ENCODE measurements at regions not wholly inside any gene's neighbourhood (a gene's known extent, or its start where the extent isn't known, plus 50 kb on each side); places are given as distances from the start of the nearest gene placed in this dataset.

DNA sequence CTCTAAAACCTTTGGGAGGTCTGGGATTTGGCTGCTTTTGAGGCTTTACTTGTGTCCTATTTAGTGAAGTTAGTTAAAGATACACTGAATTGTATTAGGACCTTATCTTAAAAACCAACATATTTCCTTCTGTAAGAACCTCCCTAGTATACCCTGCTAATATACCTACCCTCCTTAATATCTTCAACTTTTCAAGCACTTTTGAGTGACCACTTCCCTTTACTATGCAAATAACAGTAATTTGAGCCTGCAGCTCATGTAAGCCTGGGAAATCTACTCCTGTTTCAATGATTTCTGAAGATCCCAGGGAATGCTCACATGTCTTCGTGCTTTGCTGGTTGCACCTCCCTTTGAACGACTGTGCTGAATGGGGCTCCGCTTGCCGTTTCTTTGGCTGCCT, 358.5 kb downstream of the YTHDC2 start:
- Histone ChIP-seq H3K79me2 (ENCODE audit: insufficient read depth, low read length) (no peaks in the 10 kb centered on the region), H3K27ac (ENCODE audit: low read depth, low read length, poor library complexity, severe bottlenecking) (no peak overlapping the region), H3K36me3 (ENCODE audit: insufficient read depth, low read length) (no peaks in the 10 kb centered on the region), H4K20me1 (ENCODE audit: insufficient read depth, low read length) (no peaks in the 10 kb centered on the region), H3K4me2 (ENCODE audit: low read length) (no peak overlapping the region), H3K9me2 (ENCODE audit: low read depth, low read length) (no peaks in the 10 kb centered on the region), H3K9me3 (ENCODE audit: low read length) (no peaks in the 10 kb centered on the region), H3K4me3 (ENCODE audit: low read depth, low read length, poor library complexity, severe bottlenecking) (no peak overlapping the region), H3K4me1 (ENCODE audit: insufficient read depth, low read length, severe bottlenecking) (no peaks in the 10 kb centered on the region), H2AFZ (ENCODE audit: low read length) (no peak overlapping the region), H3K9ac (ENCODE audit: low read length) (no peak overlapping the region), H3K27me3 (ENCODE audit: insufficient read depth, low read length) (no peaks in the 10 kb centered on the region), H3F3A (ENCODE audit: insufficient read depth, low read length) (no peaks in the 10 kb centered on the region)
- no peak for TF ChIP-seq EZH2 (IDR thresholded peaks at IDR 0.05; ENCODE audit: borderline replicate concordance, low read length)
- no peak for TF ChIP-seq CTCF (IDR thresholded peaks at IDR 0.05; ENCODE audit: low read length)

- H3K79me2 ChIP-seq (ENCODE audit: insufficient read depth, low read length), result no peaks in the 10 kb centered on the region
- H3K4me2 ChIP-seq (ENCODE audit: low read length), result no peak overlapping the region
- H3K9ac ChIP-seq (ENCODE audit: low read length), result no peak overlapping the region
- H3F3A ChIP-seq (ENCODE audit: insufficient read depth, low read length), result no peaks in the 10 kb centered on the region
- no peaks in the 10 kb centered on the region for H3K9me2 ChIP-seq (ENCODE audit: low read depth, low read length)
- no peak overlapping the region for H3K27ac ChIP-seq (ENCODE audit: low read depth, low read length, poor library complexity, severe bottlenecking)
- TF ChIP-seq EZH2 (IDR thresholded peaks at IDR 0.05; ENCODE audit: borderline replicate concordance, low read length) (no peak), CTCF (IDR thresholded peaks at IDR 0.05; ENCODE audit: low read length) (no peak)
- no peak overlapping the region for H3K4me3 ChIP-seq (ENCODE audit: low read depth, low read length, poor library complexity, severe bottlenecking)
- no peaks in the 10 kb centered on the region for H3K4me1 ChIP-seq (ENCODE audit: insufficient read depth, low read length, severe bottlenecking)
- H3K9me3 ChIP-seq (ENCODE audit: low read length), result no peaks in the 10 kb centered on the region
- H3K36me3 ChIP-seq (ENCODE audit: insufficient read depth, low read length), result no peaks in the 10 kb centered on the region
- no peaks in the 10 kb centered on the region for H3K27me3 ChIP-seq (ENCODE audit: insufficient read depth, low read length)
- no peak overlapping the region for H2AFZ ChIP-seq (ENCODE audit: low read length)
- H4K20me1 ChIP-seq (ENCODE audit: insufficient read depth, low read length), result no peaks in the 10 kb centered on the region
Observed at GRCh38 chr5:113875096-113875495, 361.6 kb downstream of the YTHDC2 start.

- no peak for TF ChIP-seq EZH2 (IDR thresholded peaks at IDR 0.05; ENCODE audit: borderline replicate concordance, low read length)
- Histone ChIP-seq H2AFZ (ENCODE audit: low read length) (no peak overlapping the region), H3F3A (ENCODE audit: insufficient read depth, low read length) (no peaks in the 10 kb centered on the region), H3K36me3 (ENCODE audit: insufficient read depth, low read length) (no peaks in the 10 kb centered on the region), H3K4me2 (ENCODE audit: low read length) (no peak overlapping the region), H3K27ac (ENCODE audit: low read depth, low read length, poor library complexity, severe bottlenecking) (no peak overlapping the region), H3K4me1 (ENCODE audit: insufficient read depth, low read length, severe bottlenecking) (no peaks in the 10 kb centered on the region), H3K4me3 (ENCODE audit: low read depth, low read length, poor library complexity, severe bottlenecking) (no peak overlapping the region), H3K9me3 (ENCODE audit: low read length) (no peaks in the 10 kb centered on the region), H3K9me2 (ENCODE audit: low read depth, low read length) (no peaks in the 10 kb centered on the region), H3K79me2 (ENCODE audit: insufficient read depth, low read length) (no peaks in the 10 kb centered on the region), H4K20me1 (ENCODE audit: insufficient read depth, low read length) (no peaks in the 10 kb centered on the region), H3K27me3 (ENCODE audit: insufficient read depth, low read length) (no peaks in the 10 kb centered on the region), H3K9ac (ENCODE audit: low read length) (no peak overlapping the region)
Observed at GRCh38 chr5:113891491-113891890, 378.0 kb downstream of the YTHDC2 start.

GRCh38 chr5:113896789-113897188, 383.3 kb downstream of the YTHDC2 start:
- Histone ChIP-seq H3K4me1 (ENCODE audit: insufficient read depth, low read length, severe bottlenecking) (no peaks in the 10 kb centered on the region), H3K9me3 (ENCODE audit: low read length) (no peaks in the 10 kb centered on the region), H3K36me3 (ENCODE audit: insufficient read depth, low read length) (no peaks in the 10 kb centered on the region), H3K4me3 (ENCODE audit: low read depth, low read length, poor library complexity, severe bottlenecking) (no peak overlapping the region), H3K27ac (ENCODE audit: low read depth, low read length, poor library complexity, severe bottlenecking) (no peak overlapping the region), H3F3A (ENCODE audit: insufficient read depth, low read length) (no peaks in the 10 kb centered on the region), H3K9me2 (ENCODE audit: low read depth, low read length) (no peaks in the 10 kb centered on the region), H3K9ac (ENCODE audit: low read length) (no peak overlapping the region), H3K27me3 (ENCODE audit: insufficient read depth, low read length) (no peaks in the 10 kb centered on the region), H3K79me2 (ENCODE audit: insufficient read depth, low read length) (no peaks in the 10 kb centered on the region), H4K20me1 (ENCODE audit: insufficient read depth, low read length) (no peaks in the 10 kb centered on the region), H3K4me2 (ENCODE audit: low read length) (no peak overlapping the region), H2AFZ (ENCODE audit: low read length) (no peak overlapping the region)
- TF ChIP-seq EZH2 (IDR thresholded peaks at IDR 0.05; ENCODE audit: borderline replicate concordance, low read length) (no peak), CTCF (IDR thresholded peaks at IDR 0.05; ENCODE audit: low read length) (no peak)
